Endothelial cell of umbilical vein (primary cell): ENCODE measurements at regions not wholly inside any gene's neighbourhood (a gene's known extent, or its start where the extent isn't known, plus 50 kb on each side); places are given as distances from the start of the nearest gene placed in this dataset.

ENCODE experiments used
- BruUV-seq: library from RNA; stranded (reverse); fragments of 400-500 nt; replicated peaks from 2 replicates; lab custom pipeline; 2021; lab: Mats Ljungman, UMichigan
- CTCF ChIA-PET: fragments of 300-600, 350-600 bp; sonication (Branson Sonifier 250); formaldehyde crosslinking; loops from one replicate; lab custom pipeline; 2021; ENCODE audit warnings: antibody characterized with exemption, inconsistent platforms; lab: Charles Lee
- POLR2A ChIA-PET: fragments of 300-600, 350-600 bp; sonication (Branson Sonifier 250); formaldehyde crosslinking; loops from one replicate; lab custom pipeline; 2021; ENCODE audit warnings: antibody characterized with exemption, inconsistent platforms; lab: Charles Lee
- DNase-seq: peaks from one replicate; pipeline ENCODE4 v3.0.0-alpha.2; 2011; ENCODE audit warnings: low read depth, low spot score
- FAIRE-seq: peaks from 2 replicates; lab custom pipeline; 2011; peaks lifted over from hg19 to GRCh38; lab: Jason Lieb, UNC
- H2AFZ ChIP-seq: 2 replicates; pipeline ENCODE4 v1.6.0; 2012; ENCODE audit warnings: low read depth, low read length, control low read depth, inconsistent platforms
- H3K27ac ChIP-seq: 2 replicates; pipeline ENCODE4 v1.5.1; 2011; ENCODE audit warnings: low read depth, mild to moderate bottlenecking, control low read depth, low read length, moderate library complexity; ENCODE audit not compliant: insufficient read depth
- H3K27me3 ChIP-seq, 2 experiments: 2 replicates each; pipeline versions ENCODE4 v1.6.0 to v1.6.1; 2011; ENCODE audit warnings: low read length in 2 of 2, mixed read lengths in 1 of 2; ENCODE audit not compliant: control insufficient read depth in 2 of 2, insufficient read depth in 2 of 2
- H3K36me3 ChIP-seq, 2 experiments: 2 replicates in 1 of 2; 3 replicates in 1 of 2; pipeline ENCODE4 v1.5.1; 2011; ENCODE audit warnings: low read length in 2 of 2, mild to moderate bottlenecking in 1 of 2, moderate library complexity in 1 of 2; ENCODE audit not compliant: control insufficient read depth in 2 of 2, insufficient read depth in 2 of 2; ENCODE audit errors: extremely low read depth in 1 of 2
- H3K4me1 ChIP-seq: 3 replicates; pipeline ENCODE4 v1.5.1; 2011; ENCODE audit warnings: mild to moderate bottlenecking, low read length; ENCODE audit not compliant: control insufficient read depth, insufficient read depth; ENCODE audit errors: extremely low read depth
- H3K4me2 ChIP-seq: 2 replicates; pipeline ENCODE4 v1.6.1; 2011; ENCODE audit warnings: low read length, control low read depth, mixed read lengths; ENCODE audit not compliant: insufficient read depth
- H3K4me3 ChIP-seq, 3 experiments: fragments of 200-600 bp in 1 of 3; sonication (generic), shearing (Covaris generic) in 1 of 3; replicated peaks in 1 of 3; 2 replicates each; pipeline ENCODE4 v1.5.1; 2011 to 2016; ENCODE audit warnings: control low read depth in 3 of 3, low read length in 3 of 3, mild to moderate bottlenecking in 2 of 3, inconsistent platforms in 1 of 3, low read depth in 1 of 3, moderate library complexity in 1 of 3; ENCODE audit not compliant: insufficient read depth in 1 of 3
- H3K79me2 ChIP-seq: 2 replicates; pipeline ENCODE4 v1.6.0; 2012; ENCODE audit warnings: low read length, inconsistent platforms; ENCODE audit not compliant: control insufficient read depth, insufficient read depth
- H3K9ac ChIP-seq: replicated peaks from 2 replicates; pipeline ENCODE3; 2011; ENCODE audit warnings: low read length, control low read depth; ENCODE audit not compliant: insufficient read depth; ENCODE audit errors: extremely low read depth
- H3K9me1 ChIP-seq: replicated peaks from 3 replicates; pipeline ENCODE4 v1.6.0; 2011; ENCODE audit warnings: mild to moderate bottlenecking, low read length; ENCODE audit not compliant: control insufficient read depth, insufficient read depth; ENCODE audit errors: extremely low read depth
- H3K9me3 ChIP-seq: replicated peaks from 2 replicates; pipeline ENCODE4 v1.5.1; 2012; ENCODE audit warnings: low read length, inconsistent platforms; ENCODE audit not compliant: control insufficient read depth, insufficient read depth
- H4K20me1 ChIP-seq: replicated peaks from 2 replicates; pipeline ENCODE3; 2011; ENCODE audit warnings: mild to moderate bottlenecking, low read length; ENCODE audit not compliant: control insufficient read depth, insufficient read depth; ENCODE audit errors: extremely low read depth
- EZH2 ChIP-seq: IDR thresholded peaks from 2 replicates; pipeline ENCODE4 v1.6.1; 2012; ENCODE audit warnings: borderline replicate concordance, low read depth, mild to moderate bottlenecking, moderate library complexity, low read length, inconsistent platforms; ENCODE audit not compliant: severe bottlenecking
- GATA2 ChIP-seq: IDR thresholded peaks from 2 replicates; pipeline ENCODE4 v1.7.0; 2011; ENCODE audit warnings: low read depth, mild to moderate bottlenecking, moderate library complexity, mixed read lengths, low read length; ENCODE audit not compliant: insufficient read length, insufficient read depth
- JUN ChIP-seq: IDR thresholded peaks from 2 replicates; pipeline ENCODE4 v1.6.1; 2011; ENCODE audit warnings: borderline replicate concordance, low read depth; ENCODE audit not compliant: insufficient read length, insufficient read depth
- MAX ChIP-seq: IDR thresholded peaks from 2 replicates; pipeline ENCODE4 v1.6.1; 2011; ENCODE audit not compliant: insufficient read depth, insufficient read length
- MYC ChIP-seq: IDR thresholded peaks from one replicate; pipeline ENCODE4 v1.6.1; 2011; ENCODE audit warnings: mild to moderate bottlenecking, low read depth, low read length
- POLR2A ChIP-seq: IDR thresholded peaks from 2 replicates; pipeline ENCODE4 v1.6.1; 2012; ENCODE audit warnings: low read depth, mild to moderate bottlenecking, control low read depth, low read length
- POLR2AphosphoS5 ChIP-seq: IDR thresholded peaks from 2 replicates; pipeline ENCODE4 v1.6.1; 2012; ENCODE audit warnings: low read depth, mild to moderate bottlenecking, control low read depth, low read length, moderate library complexity; ENCODE audit not compliant: insufficient read depth
- dilution Hi-C: fragments of 300-500 bp; cut with MboI; formaldehyde crosslinking; loops from one replicate; pipeline ENCODE4 v1.15.0; 2019; ENCODE audit warnings: low sequenced_read_pairs; ENCODE audit not compliant: extremely low pct_ligation_motif_present
- intact Hi-C: fragments of 100-400 bp; cut with micrococcal nuclease; formaldehyde crosslinking; loops from one replicate; pipeline ENCODE4 v1.10.0; 2022
- TF ChIP-seq, protein P1 (sequence below), 2 donors: IDR thresholded peaks; 1 replicate in 1 of 2; 2 replicates in 1 of 2; pipeline ENCODE4 v1.5.1; 2011; ENCODE audit warnings: low read length in 2 of 2, mild to moderate bottlenecking in 2 of 2, moderate library complexity in 2 of 2, control low read depth in 1 of 2, inconsistent platforms in 1 of 2, low read depth in 1 of 2; ENCODE audit not compliant: insufficient read depth in 1 of 2; ENCODE audit errors: extremely low read depth in 1 of 2

GRCh38 chr1:60899464-60899863 is 182.9 kb upstream of the NFIA start:
- Histone ChIP-seq H3K79me2 (no peaks in the 10 kb centered on the region), H3K27ac (no peak overlapping the region), H2AFZ (no peak overlapping the region), H3K9me3 (no peaks in the 10 kb centered on the region), H3K4me1 (no peaks in the 10 kb centered on the region), H3K27me3 (no peaks in the 10 kb centered on the region), H3K4me3 (no peak overlapping the region), H3K4me2 (no peak overlapping the region), H3K9ac (no peak overlapping the region), H3K36me3 (no peaks in the 10 kb centered on the region), H3K9me1 (no peaks in the 10 kb centered on the region), H4K20me1 (no peaks in the 10 kb centered on the region)
- TF ChIP-seq MAX (no peak), JUN (no peak), POLR2A (no peak), EZH2 (no peak), POLR2AphosphoS5 (no peak), GATA2 (no peak)
- TF ChIP-seq, protein P1, sequence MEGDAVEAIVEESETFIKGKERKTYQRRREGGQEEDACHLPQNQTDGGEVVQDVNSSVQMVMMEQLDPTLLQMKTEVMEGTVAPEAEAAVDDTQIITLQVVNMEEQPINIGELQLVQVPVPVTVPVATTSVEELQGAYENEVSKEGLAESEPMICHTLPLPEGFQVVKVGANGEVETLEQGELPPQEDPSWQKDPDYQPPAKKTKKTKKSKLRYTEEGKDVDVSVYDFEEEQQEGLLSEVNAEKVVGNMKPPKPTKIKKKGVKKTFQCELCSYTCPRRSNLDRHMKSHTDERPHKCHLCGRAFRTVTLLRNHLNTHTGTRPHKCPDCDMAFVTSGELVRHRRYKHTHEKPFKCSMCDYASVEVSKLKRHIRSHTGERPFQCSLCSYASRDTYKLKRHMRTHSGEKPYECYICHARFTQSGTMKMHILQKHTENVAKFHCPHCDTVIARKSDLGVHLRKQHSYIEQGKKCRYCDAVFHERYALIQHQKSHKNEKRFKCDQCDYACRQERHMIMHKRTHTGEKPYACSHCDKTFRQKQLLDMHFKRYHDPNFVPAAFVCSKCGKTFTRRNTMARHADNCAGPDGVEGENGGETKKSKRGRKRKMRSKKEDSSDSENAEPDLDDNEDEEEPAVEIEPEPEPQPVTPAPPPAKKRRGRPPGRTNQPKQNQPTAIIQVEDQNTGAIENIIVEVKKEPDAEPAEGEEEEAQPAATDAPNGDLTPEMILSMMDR (IDR thresholded peaks at IDR 0.05; ENCODE audit: extremely low read depth in 1 of 2, insufficient read depth in 1 of 2, low read depth in 1 of 2, low read length in 2 of 2) = no peak
- BruUV-seq = no TSS peak
- POLR2A ChIA-PET = no interaction called here
- FAIRE-seq = no peak
- no peak for DNase-seq
- intact Hi-C loops (no loop called here), dilution Hi-C loops (no loop called here)
- CTCF ChIA-PET = interaction anchor here (0.9 kb wide), 1 partner anchor 51 kb away, joined by 3 read pairs; no protein-coding TSS in a partner anchor

DNA sequence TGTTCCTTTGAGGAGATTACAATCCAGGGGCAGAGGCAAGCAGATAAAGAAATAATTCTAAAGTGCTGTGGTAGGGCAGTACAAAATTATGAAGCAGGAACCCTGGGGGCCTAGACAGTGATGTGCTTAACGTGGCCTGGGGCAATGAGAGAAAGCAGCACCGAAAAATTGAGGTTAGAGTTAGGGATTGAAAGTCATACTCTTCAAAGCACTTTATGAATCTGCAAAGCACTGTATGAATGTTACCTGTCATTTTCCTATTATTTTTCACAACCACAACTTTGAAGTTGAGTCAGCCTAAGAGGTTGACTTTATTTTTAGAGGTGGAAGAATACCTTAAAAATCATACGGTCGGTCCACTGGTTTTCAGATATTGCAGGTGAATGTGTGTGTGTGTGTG is 183.4 kb upstream of the NFIA start:
- no peaks in the 10 kb centered on the region for H3K9me1 ChIP-seq
- no peak for DNase-seq
- no TSS peak for BruUV-seq
- ChIA-PET POLR2A (no interaction called here), CTCF (no interaction called here)
- no peaks in the 10 kb centered on the region for H4K20me1 ChIP-seq
- H3K4me1 ChIP-seq = no peaks in the 10 kb centered on the region
- no peak overlapping the region for H3K27ac ChIP-seq
- H3K9me3 ChIP-seq = no peaks in the 10 kb centered on the region
- no peak overlapping the region for H3K4me3 ChIP-seq
- no peak for FAIRE-seq
- H3K27me3 ChIP-seq = no peaks in the 10 kb centered on the region
- dilution Hi-C loops (no loop called here), intact Hi-C loops (no loop called here)
- no peak overlapping the region for H3K4me2 ChIP-seq
- H2AFZ ChIP-seq = no peak overlapping the region
- TF ChIP-seq MYC (no peak), EZH2 (no peak), POLR2A (no peak), POLR2AphosphoS5 (no peak), GATA2 (no peak)
- TF ChIP-seq, protein P1 (IDR thresholded peaks at IDR 0.05; ENCODE audit: extremely low read depth in 1 of 2, insufficient read depth in 1 of 2, low read depth in 1 of 2, low read length in 2 of 2) = no peak
- H3K9ac ChIP-seq = no peak overlapping the region
- no peaks in the 10 kb centered on the region for H3K79me2 ChIP-seq
- H3K36me3 ChIP-seq = no peaks in the 10 kb centered on the region
